ENCODE measurements at regions not wholly inside any gene's neighbourhood (a gene's known extent, or its start where the extent isn't known, plus 50 kb on each side); places are given as distances from the start of the nearest gene placed in this dataset.

DNA sequence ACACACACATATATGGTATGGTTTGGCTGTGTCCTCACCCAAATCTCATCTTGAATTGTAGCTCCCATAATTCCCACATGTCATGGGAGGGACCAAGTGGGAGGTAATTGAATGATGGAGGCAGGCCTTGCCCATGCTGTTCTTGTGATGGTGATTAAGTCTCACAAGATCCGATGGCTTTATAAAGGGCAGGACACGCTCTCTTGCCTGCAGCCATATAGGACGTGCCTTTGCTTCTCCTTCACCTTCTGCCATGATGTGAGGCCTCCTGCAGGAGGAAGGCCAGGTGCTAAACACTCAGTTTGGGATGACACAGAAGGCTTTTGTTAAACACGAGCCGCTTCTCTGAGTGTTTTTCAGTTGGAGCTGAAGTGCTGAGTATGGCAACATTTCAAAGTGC is 205.3 kb upstream of the KLF6 start:
- no peak overlapping the region for H3K4me3 ChIP-seq (ENCODE audit: low read depth, low read length)
- TF ChIP-seq, protein P1, sequence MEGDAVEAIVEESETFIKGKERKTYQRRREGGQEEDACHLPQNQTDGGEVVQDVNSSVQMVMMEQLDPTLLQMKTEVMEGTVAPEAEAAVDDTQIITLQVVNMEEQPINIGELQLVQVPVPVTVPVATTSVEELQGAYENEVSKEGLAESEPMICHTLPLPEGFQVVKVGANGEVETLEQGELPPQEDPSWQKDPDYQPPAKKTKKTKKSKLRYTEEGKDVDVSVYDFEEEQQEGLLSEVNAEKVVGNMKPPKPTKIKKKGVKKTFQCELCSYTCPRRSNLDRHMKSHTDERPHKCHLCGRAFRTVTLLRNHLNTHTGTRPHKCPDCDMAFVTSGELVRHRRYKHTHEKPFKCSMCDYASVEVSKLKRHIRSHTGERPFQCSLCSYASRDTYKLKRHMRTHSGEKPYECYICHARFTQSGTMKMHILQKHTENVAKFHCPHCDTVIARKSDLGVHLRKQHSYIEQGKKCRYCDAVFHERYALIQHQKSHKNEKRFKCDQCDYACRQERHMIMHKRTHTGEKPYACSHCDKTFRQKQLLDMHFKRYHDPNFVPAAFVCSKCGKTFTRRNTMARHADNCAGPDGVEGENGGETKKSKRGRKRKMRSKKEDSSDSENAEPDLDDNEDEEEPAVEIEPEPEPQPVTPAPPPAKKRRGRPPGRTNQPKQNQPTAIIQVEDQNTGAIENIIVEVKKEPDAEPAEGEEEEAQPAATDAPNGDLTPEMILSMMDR (IDR thresholded peaks at IDR 0.05; ENCODE audit: low read depth, low read length) = no peak

DNA sequence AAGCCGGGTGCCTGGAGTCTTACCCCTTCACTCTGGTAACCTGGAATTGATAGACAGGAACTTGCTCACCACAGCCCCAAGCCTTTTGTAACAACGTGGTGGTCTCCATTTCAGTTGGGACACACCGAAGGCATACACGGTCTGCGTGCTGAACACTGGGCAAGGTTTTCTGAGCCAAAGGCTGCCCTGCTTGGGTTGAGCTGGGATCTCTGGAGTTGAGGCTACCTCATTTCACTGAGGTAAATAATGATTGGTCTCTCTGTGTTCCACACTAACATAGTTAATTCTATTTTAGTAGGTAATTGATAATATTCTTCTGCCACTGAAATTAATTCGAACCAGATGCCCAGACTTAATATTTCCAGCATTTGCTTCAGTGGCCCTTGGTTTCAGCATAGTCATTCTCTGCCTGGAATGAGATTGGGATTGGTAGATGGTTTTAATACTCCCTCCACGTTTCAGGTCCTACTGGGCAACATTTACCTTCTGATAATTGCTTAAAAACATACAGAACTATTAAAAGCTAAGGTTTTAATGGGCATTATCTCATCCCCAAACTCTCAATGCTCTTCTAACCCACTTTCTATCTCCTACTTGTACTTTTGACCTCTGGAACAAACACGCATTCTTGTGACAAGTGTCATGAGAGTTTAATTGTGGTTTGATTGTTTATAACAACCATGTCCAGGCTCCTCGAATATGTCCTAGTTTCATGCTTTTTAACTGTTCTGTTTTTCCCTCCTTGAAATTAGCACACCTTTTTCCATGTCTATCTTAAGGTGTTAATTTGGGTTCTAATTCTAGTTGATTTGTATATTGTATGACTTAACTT is 202.3 kb upstream of the KLF6 start:
- TF ChIP-seq, protein P1 (IDR thresholded peaks at IDR 0.05; ENCODE audit: low read depth, low read length) = no peak
- H3K4me3 ChIP-seq (ENCODE audit: low read depth, low read length) = no peak overlapping the region

DNA sequence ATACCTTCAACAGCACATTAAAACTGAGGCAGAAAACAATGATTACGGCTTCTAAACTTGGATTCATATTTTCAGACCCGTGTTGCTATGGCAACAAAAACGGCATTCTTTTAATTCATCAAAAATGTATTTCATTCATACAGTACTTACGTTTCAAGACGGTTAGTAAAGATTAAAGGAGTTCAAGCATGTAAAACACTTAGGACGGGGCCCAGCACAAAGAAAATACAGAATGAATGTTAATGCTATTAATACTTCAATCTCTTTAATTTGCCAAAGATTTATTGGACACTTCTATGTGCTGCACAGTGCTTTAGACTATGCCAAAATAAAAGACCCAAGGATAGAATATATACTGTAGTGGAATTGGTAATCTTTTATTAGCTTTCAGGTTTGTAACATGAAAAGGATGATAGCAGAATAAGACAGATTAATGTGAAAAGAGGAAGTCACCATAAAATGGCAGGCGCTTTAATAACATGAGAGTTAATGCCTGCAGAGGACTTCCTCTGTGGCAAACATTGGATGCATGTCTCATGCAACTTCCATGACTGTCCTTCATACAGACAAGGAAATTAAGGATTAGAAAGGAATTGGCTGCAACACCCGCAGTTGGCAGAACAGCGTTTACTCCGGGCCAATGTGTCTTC is 201.6 kb upstream of the KLF6 start:
- no peak overlapping the region for H3K4me3 ChIP-seq (ENCODE audit: low read depth, low read length)
- TF ChIP-seq, protein P1 (IDR thresholded peaks at IDR 0.05; ENCODE audit: low read depth, low read length) = no peak

DNA sequence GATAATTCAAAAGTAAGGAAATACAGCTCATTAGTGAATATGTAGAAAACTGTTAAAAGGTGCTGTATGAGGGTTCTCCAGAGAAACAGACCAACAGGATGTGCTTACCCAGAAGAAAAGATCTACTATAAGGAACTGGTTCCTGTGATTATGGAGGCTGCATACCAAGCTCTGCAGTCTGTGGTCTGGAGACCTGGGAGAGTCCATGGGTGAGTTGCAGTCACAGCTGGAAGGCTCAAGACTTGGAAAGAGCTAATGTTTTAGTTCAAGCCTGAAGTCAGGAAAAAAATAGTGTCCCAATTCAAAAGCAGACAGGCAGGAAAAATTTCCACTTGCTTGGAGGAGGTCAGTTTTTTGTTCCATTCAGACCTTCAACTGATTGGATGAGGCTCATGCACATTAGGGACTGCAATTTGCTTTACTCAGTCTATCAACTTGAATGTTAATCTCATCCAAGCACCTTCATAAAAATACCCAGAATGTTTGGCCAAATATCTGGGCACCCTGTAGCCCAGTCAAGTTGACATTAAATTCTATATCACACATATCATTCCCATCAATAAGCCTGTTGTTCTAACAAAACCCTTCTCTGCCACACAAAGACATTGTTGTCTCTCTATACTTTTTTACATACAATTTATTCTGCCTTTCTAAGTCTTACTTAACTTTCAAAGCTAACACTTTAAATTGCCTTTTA is 197.9 kb upstream of the KLF6 start:
- TF ChIP-seq, protein P1 (IDR thresholded peaks at IDR 0.05; ENCODE audit: low read depth, low read length) = no peak
- H3K4me3 ChIP-seq (ENCODE audit: low read depth, low read length) = no peak overlapping the region

DNA sequence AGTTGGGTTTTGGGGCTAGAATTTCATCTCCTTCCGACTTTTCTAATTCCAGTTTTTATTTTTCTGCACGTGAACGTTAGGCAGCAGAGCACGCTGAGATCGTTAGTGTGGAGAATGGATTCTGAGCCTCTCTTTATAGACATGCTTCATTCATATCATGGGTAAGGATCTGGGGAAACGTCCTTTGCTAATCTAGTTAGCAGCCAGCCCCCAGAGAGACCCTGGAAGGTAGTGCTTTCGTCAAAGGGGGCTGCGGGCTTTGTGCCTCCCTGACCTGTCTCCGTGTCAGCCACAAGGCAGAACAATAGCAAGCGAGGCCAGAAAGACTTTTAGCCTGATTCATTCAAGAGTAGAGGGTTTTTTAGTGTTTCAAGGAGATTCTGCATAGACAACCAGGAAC is 196.3 kb upstream of the KLF6 start:
- H3K4me3 ChIP-seq (ENCODE audit: low read depth, low read length) = no peak overlapping the region
- TF ChIP-seq, protein P1 (IDR thresholded peaks at IDR 0.05; ENCODE audit: low read depth, low read length) = no peak

GRCh38 chr10:3980660-3981059 is 195.7 kb upstream of the KLF6 start:
- H3K4me3 ChIP-seq (ENCODE audit: low read depth, low read length) = no peak overlapping the region
- TF ChIP-seq, protein P1 (IDR thresholded peaks at IDR 0.05; ENCODE audit: low read depth, low read length) = no peak

DNA sequence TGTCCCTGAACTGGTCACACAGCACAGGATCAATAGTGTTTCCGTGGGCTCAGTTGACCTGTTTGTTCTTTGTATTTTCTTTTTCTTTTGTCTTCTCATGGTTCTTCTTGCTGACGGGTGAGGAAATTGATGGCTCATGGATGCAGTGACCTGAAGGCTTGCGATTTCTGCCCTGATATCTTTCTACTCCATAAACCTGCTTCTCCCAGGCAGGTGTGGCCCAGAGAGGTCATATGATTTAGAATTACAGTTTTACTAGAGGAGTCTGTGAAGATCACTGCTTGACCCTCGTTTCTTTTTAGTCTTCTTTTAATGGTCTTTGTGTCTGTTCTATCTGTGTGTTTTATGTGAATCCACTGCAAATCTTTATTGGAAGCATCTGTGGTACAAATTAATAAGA is 195.1 kb upstream of the KLF6 start:
- H3K4me3 ChIP-seq (ENCODE audit: low read depth, low read length) = no peak overlapping the region
- TF ChIP-seq, protein P1 (IDR thresholded peaks at IDR 0.05; ENCODE audit: low read depth, low read length) = no peak
